Raji (cell line): ENCODE measurements at regions not wholly inside any gene's neighbourhood (a gene's known extent, or its start where the extent isn't known, plus 50 kb on each side); places are given as distances from the start of the nearest gene placed in this dataset.

ENCODE experiments used
- POLR2A ChIP-seq: IDR thresholded peaks from 2 replicates; pipeline ENCODE4 v1.6.1; 2011; ENCODE audit warnings: low read depth, low read length, control low read depth; ENCODE audit not compliant: insufficient read depth

DNA sequence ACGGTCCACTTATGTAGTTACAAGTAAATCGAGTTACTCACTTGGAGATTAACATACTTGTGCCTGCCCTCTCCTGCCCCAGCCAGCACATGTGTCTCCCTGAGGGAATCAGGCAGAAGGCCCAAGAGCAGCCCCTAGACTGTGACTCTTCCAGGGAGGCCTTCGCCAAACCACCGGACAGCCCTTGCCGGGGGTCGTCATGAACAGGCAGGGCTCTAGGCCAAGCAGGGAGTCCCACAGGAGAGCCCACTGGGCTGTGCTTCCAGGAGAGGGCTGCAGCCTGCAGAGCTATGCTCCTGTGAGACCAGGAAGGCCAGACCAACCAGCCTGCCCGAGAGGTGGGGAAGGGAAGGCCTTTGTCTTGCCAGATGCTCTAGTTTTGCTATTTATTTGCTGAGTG is 283.3 kb downstream of the FOXO1 start:
- no peak for TF ChIP-seq POLR2A

DNA sequence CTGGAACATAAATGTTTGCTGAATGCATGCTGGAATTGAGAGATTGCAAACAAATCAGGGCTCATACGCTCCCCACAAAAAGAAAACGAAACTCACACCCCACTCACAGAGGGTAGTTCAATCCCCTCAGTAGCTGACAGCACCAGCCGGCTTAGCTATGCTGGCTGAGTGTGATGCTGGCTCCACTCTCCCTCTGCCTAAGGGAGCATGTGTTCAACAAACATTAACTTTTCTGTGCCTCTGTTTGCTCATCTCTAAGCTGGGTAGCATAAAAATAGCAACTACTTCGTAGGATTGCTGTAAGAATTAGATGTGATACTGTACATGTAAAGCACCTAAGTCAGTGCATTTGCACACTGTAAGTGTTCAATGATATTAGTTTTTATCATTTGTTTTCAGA is 282.6 kb downstream of the FOXO1 start:
- no peak for TF ChIP-seq POLR2A

DNA sequence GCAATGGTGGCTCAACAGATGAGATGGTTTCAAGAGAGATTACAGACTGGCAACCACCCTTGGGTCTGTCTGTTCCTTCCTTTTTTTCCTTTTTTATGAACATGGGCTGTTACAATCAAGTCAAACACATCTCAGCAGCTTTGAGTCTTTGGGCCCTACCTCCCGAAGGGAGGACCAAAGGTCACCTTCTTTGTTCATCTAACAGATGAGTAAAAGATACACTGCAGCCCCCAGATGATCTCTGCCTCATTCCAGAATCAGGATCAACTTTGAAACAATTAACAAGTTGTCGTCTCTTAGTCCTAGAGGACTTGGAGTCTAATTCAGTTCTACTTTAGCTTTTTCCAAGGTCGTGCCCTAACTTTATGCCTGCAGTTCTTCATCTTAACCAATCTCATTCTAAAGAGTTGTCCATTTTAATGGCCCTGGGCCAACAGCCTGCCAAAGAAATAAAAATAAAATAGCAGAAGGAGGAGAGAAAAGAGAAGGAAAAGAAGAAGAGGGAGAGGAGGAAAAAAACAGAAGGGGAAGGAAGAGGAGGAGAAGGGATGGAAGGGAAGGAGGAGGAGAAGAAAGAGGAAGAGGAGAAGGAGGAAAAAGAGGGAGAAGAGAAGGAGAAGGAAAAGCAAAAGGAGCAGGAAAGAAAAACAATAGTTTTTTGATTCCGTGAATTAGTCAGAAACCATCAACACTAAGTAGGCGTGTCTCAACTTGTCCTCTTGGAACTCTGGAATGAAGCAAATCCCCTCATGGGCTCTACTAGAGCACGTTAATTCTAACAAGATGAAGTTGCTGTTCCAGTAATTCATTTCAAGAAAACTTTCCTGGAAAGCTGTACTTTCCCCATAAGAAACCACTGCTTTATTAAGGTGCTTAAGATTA is 281.2 kb downstream of the FOXO1 start:
- TF ChIP-seq POLR2A, result no peak

DNA sequence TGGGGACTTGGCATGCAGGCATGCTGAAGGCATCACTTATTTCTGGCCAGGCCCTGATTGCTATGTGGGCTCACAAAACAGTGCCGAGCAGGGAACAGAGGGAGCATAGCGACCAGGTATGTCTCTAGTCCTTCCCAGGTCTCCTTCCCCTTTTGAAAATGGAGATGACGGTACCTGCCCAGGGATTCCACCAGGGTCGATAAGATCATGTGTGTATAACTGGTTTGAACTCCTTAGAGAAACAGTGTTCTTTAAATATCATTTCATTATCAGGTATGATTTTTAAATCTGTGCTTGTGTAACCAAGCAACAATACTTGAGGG is 280.6 kb downstream of the FOXO1 start:
- TF ChIP-seq POLR2A, result no peak

DNA sequence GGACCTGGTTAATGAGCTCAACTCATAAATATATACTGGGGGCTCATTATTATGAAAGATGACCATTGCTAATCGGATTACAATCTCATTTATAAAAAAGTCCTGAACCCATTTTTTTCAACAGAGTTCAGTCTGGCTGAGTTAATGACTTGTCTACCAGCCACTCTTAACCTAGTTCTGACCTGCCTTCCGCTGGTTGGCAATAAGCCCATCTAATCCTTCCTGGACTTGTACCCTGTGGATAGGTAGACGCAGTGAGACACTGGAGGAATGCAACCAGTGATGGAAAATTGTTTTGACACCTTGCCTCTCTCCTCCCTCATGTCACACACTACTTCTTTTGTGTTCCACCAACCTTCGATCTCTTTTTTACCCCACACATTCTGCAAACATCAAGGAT is 279.9 kb downstream of the FOXO1 start:
- TF ChIP-seq POLR2A, result no peak

DNA sequence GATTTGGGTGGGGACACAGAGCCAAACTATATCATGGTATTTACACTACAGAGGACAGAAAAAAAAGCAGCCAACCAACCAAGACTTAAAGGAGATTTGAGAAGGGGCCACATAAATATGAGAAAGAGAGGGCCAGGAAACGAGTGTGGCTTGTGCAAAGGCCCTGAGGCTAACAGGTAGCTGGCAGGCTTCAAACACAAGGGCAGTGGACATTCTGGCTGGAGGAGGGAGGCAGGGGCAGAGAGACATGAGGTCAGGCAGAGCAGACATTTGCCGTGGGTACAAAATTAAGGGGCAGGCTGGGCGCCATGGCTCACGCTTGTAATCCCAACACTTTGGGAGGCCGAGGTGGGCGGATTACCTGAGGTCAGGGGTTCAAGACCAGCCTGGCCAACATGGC is 278.7 kb downstream of the FOXO1 start:
- no peak for TF ChIP-seq POLR2A

DNA sequence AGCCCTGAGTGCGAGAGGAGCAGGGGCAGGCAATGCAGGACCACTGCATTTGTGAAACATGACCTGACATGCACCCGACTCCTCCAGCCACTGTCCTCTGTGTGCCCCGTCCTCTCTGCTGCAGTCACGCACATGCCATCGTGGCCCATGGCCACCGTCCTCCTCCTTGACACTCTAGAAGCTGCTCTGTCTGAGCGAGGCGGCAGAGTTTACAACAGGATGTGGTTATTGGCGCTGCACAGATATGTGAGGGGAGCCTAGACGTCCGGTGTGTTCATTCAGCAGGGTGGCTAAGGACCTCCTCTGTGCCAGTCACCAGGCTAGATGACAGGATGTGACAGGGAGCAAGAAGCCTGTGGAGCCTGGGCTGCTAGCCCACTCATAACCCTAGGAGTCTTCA is 277.8 kb downstream of the FOXO1 start:
- TF ChIP-seq POLR2A, result peak; percentile 59

DNA sequence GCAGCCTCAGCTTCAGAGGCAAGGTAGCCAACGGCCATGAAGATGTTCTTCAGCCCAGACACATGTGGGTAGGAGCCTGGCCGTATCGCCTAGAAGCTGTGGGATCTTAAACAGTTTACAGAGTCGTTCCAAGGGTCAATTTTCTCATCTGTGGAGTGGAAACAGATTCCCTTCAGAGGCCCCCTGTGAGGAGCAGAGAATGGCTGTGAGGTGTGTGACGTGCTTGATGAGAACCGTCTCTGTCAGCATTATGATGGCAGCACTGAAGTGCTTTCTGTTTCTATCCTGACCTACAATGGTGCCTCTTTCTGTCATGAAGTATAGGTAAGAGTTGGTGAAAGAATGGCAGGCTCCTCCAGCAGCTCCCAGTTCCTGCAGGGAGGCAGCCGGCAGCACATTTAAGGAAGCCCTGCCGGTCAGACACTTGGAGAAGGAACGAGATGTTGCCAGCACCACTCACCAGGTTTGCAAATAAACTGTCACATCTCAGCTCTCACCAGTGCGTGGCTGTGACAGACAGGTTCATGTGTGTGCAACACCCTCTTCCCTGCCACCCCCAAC is 277.3 kb downstream of the FOXO1 start:
- no peak for TF ChIP-seq POLR2A

DNA sequence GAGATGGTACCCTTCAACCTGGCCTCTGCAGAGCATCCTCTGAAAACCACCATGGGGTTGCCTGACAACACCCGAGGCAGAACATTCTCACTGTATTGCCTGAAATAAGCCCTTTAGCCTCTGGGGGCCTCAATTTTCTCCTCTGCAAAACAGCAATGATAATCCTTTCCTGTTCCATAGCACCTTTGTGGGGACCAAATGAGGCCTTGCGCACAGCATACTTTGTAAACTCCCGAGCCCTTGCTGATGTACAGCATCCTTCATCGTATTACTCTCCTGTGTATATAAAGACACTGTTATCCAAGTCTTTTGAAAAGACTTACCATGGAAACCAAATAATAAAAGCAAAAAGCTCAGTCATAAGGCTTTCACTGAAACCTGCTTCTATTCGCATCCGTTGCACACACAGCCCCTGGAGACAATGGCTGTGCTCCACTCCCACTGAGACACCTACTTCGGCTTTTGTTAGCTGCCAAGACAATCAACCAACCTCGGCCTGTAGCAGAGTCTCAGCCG is 276.0 kb downstream of the FOXO1 start:
- TF ChIP-seq POLR2A, result no peak

DNA sequence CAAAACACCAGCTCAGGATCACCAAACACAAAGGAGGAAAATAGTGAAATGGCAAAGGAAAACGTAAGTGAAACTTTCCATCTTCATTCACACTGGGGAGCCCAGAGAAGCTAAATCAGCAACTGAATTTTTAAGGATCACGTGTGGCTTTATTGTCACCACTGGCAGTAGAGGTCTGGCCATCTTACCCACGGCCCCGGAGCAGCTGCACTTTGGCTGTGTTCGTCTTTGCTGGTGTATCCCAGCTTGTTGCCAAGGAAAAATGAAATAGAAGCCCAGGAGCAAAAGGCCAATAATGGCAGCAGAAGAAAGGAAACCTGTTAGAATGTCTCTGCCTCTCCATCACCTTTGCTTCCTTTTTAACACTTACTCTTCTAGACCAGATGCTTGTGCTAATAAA is 274.7 kb downstream of the FOXO1 start:
- no peak for TF ChIP-seq POLR2A

DNA sequence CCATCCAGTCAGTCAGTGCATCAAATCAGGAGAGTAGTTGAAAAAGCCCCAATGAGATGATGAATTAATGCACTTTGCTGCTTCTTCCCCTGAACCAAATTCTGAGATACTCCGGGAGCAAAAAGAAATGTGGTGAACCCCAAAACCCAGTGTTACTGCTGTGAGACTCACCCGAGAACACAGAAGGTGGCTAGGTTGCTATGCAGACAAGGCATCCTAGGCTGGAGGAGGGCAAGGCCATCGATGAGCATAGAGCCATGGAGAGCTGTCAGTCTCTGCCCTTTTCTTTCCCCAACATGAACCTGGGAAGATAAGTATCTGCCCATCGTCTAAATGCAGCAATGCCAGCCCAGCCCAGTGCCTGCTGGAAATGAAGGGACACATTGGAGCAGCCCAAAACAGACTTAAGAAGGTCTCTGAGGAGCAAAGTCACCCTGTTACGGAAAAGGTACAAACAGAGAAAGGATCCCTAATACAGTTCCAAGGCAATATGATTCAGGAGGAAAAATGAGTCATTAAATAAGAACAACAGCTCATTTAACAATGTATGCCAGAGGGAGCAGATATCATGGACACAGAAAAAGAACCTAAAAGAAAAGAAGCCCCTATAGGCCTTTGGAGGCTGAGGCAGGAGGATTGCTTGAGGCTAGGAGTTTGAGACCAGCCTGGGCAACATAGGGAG is 272.0 kb downstream of the FOXO1 start:
- TF ChIP-seq POLR2A, result no peak

DNA sequence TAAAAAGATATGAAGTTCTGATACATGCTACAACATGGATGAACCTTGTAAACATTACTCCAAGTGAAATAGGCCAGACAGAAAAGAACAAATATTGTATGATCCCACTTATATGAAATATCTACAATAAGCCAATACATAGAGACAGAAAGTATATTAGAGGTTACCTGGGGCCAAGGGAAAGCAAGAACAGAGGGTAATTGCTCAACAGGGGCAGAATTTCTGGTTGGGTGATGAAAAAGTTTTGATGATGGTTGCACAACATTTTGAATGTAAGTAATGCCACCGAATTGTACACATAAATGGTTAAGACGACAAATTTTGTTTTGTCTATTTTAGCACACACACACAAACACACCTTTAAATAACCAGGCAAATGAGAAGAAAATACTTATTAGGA is 268.4 kb downstream of the FOXO1 start:
- no peak for TF ChIP-seq POLR2A

DNA sequence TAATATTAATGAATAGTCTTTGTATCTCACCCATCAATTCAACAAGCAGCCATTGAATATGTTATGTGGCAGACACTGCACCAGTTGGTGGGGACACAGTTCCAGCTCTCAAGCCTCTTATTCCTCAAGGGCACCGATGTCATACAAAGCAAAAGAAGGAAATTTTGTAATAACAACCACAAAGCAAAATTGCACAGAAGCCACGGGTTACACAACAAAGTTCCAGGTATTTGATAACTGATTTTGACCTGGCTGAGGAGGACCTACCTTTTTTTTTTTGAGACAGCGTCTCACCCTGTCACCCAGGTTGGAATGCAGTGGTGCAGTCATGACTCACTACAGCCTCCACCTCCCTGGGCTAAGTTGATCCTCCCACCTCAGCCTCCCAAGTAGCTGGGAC is 266.7 kb downstream of the FOXO1 start:
- TF ChIP-seq POLR2A, result no peak

DNA sequence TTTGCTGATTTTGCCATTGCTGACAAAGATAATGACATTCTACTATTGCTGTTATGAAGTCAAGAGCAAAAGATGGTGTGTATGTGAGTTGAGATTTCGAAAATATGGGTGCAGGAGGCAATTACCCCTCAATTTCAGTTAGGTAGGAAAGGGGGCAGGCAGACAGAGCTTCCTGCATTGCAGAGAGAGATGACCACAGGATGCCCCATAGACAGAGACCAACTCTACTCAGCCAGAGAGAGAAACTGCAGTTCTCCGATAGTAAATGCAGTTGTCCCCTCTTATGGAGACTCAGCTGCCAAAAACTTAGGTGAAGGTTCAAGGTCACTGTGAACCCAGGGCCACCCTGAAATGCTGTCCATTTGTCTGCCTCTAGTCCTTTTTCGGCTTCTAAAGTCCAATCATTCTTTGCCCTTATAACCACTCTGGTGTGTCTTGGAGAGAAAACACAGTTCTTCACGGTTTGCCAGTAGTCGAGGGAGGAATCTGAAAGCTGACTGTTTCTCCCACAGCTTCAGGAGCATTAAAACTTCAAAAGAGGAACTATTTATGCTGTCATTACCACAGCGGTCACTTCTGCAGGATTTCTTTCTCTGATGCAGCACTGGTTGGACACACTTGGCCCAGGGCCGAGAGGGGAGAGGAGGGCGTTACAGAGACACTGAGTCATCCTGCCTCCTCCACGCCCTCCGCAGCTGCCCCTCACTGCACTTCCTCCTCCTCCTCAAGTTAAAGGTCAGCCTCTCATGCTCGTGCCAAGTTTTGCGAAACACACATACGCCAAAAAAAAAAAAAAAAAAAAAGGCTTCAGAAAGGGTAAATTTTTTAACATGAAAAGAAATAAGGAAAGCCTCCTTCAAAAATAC is 264.3 kb downstream of the FOXO1 start:
- no peak for TF ChIP-seq POLR2A

DNA sequence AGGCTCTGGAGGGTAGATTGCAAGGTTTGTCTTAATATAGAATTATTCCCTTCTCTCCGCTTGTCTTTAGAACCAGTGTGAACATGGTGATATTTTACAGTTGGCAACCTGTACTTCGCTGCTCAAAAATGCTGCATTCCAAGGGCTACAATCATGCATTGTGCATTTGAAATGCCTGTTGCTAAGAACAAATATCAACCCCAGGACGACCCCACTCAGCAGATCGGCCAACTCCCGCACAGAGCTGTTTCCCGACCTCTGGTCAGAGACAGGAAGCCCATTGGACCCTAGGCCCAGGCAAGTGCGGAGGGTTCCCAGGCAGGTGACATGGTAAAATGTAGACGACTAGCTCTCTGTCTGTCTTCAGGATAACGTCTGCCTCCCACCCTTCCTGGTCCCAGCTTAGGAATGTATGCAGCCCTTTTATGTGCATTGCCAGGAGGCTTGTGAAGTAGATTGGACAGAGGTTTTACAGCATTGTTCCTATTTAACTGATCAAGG is 263.5 kb downstream of the FOXO1 start:
- TF ChIP-seq POLR2A, result no peak
